Activated CD8-positive, alpha-beta T cell treated with anti-CD3 and anti-CD28 coated beads for 36 hours (primary cell): ENCODE measurements at regions not wholly inside any gene's neighbourhood (a gene's known extent, or its start where the extent isn't known, plus 50 kb on each side); places are given as distances from the start of the nearest gene placed in this dataset.

Source experiments
- ATAC-seq: fragments of 200-7000 bp; cut with Tn5 transposase; one replicate; pipeline ENCODE4 v1.10.0; 2021; ENCODE audit warnings: mild to moderate bottlenecking, moderate library complexity
- CTCF ChIA-PET: fragments of 350-600 bp; sonication (Branson Sonifier 250); formaldehyde crosslinking; loops from one replicate; lab custom pipeline; 2021; ENCODE audit warnings: antibody characterized with exemption; lab: Charles Lee
- POLR2A ChIA-PET: fragments of 350-600 bp; sonication (Branson Sonifier 250); formaldehyde crosslinking; loops from one replicate; lab custom pipeline; 2021; ENCODE audit warnings: antibody characterized with exemption; lab: Charles Lee
- DNase-seq: peaks from one replicate; pipeline ENCODE4 v3.0.0-alpha.2; 2020
- H3K27ac Mint-ChIP-seq: one replicate; pipeline ENCODE4 v1.8.0; 2021; ENCODE audit warnings: mild to moderate bottlenecking, mixed read lengths
- H3K27me3 Mint-ChIP-seq: one replicate; pipeline ENCODE4 v1.8.0; 2021; ENCODE audit warnings: mixed read lengths
- H3K36me3 Mint-ChIP-seq: one replicate; pipeline ENCODE4 v1.8.0; 2021; ENCODE audit warnings: low read depth, mixed read lengths
- H3K4me1 Mint-ChIP-seq: one replicate; pipeline ENCODE4 v1.8.0; 2021; ENCODE audit warnings: low read depth, mixed read lengths
- H3K4me3 Mint-ChIP-seq: one replicate; pipeline ENCODE4 v1.8.0; 2021; ENCODE audit warnings: mild to moderate bottlenecking, moderate library complexity, mixed read lengths
- H3K9me3 Mint-ChIP-seq: one replicate; pipeline ENCODE4 v1.8.0; 2021; ENCODE audit warnings: mixed read lengths
- CTCF ChIP-seq: fragments of 200-600 bp; IDR thresholded peaks from one replicate; pipeline ENCODE4 v1.8.0; 2022; ENCODE audit warnings: antibody characterized with exemption, mild to moderate bottlenecking
- intact Hi-C: fragments of 100-400 bp; cut with micrococcal nuclease; formaldehyde crosslinking; loops from one replicate; pipeline ENCODE4 v1.10.0; 2022

- no peak for TF ChIP-seq CTCF
- Mint-ChIP-seq H3K9me3 (no peaks in the 10 kb centered on the region), H3K36me3 (no peaks in the 10 kb centered on the region), H3K4me1 (peaks cover under 1% of the 10 kb centered on the region), H3K27me3 (peaks cover 2% of the 10 kb centered on the region), H3K27ac (no peak overlapping the region), H3K4me3 (no peak overlapping the region)
- no peak for ATAC-seq
- DNase-seq: no peak
- POLR2A ChIA-PET: no interaction called here
- CTCF ChIA-PET: no interaction called here
- intact Hi-C loops: no loop called here
Observed at GRCh38 chr1:30466026-30466425, 257.4 kb downstream of the MATN1 start.

DNA sequence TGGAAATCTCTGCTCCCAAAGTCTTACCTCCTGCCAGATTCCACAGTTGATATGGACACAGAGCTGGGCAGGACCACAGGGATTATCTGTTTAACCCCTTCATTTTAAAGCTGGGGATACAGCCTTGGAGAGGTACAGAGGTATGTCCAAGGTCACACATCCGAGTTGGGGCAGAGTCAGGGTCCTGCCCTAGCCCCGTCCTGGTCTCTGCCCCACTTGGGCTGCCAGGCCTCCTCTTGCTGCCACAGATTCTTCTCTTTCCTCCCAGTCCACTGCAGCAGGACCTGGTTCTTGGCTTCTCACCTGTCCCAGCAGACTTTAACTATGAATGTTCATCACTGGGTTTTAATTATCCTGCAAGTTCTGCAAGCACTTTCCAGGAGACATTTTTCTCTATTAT, 258.3 kb downstream of the MATN1 start:
- ATAC-seq (no peak), DNase-seq (no peak)

DNA sequence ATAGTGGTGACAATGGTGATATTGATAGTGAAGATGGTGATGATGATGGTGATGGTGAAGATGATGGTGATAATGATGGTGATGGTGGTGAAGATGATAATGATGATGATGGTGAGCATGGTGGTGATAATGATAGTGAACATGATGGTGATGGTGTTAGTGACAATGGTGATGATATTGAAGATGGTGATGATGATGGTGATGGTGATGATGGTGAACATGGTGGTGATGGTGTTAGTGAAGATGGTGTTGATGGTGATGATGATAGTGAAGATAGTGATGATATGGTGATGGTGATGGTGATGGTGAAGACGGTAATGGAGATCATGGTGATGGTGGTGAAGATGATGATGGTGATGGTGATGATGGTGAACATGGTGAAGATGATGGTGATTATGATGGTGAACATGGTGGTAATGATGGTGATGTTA, 259.2 kb downstream of the MATN1 start:
- Mint-ChIP-seq H3K36me3 (no peaks in the 10 kb centered on the region), H3K27me3 (peaks cover 2% of the 10 kb centered on the region), H3K4me3 (no peak overlapping the region), H3K9me3 (no peaks in the 10 kb centered on the region), H3K27ac (no peak overlapping the region), H3K4me1 (no peaks in the 10 kb centered on the region)
- DNase-seq (no peak), ATAC-seq (no peak)
- no peak for TF ChIP-seq CTCF
- POLR2A ChIA-PET: no interaction called here
- CTCF ChIA-PET: no interaction called here
- intact Hi-C loops: no loop called here

More for the DNA sequence above, 258.3 kb downstream of the MATN1 start:
- ChIA-PET POLR2A (no interaction called here), CTCF (no interaction called here)
- Mint-ChIP-seq H3K27me3 (peaks cover 2% of the 10 kb centered on the region), H3K9me3 (no peaks in the 10 kb centered on the region), H3K4me1 (no peaks in the 10 kb centered on the region), H3K4me3 (no peak overlapping the region), H3K27ac (no peak overlapping the region), H3K36me3 (no peaks in the 10 kb centered on the region)
- intact Hi-C loops: no loop called here
- TF ChIP-seq CTCF: no peak

GRCh38 chr1:30462826-30463425, 260.5 kb downstream of the MATN1 start:
- ATAC-seq (no peak), DNase-seq (no peak)
- intact Hi-C loops: no loop called here
- H3K9me3 Mint-ChIP-seq: no peaks in the 10 kb centered on the region
- no peak overlapping the region for H3K27ac Mint-ChIP-seq
- ChIA-PET POLR2A (interaction anchor here (0.8 kb wide), 1 partner anchor 10 kb away, joined by 3 read pairs; no protein-coding TSS in a partner anchor), CTCF (no interaction called here)
- no peak for TF ChIP-seq CTCF
- H3K27me3 Mint-ChIP-seq: peaks cover 2% of the 10 kb centered on the region
- no peaks in the 10 kb centered on the region for H3K4me1 Mint-ChIP-seq
- H3K36me3 Mint-ChIP-seq: no peaks in the 10 kb centered on the region
- no peak overlapping the region for H3K4me3 Mint-ChIP-seq

DNA sequence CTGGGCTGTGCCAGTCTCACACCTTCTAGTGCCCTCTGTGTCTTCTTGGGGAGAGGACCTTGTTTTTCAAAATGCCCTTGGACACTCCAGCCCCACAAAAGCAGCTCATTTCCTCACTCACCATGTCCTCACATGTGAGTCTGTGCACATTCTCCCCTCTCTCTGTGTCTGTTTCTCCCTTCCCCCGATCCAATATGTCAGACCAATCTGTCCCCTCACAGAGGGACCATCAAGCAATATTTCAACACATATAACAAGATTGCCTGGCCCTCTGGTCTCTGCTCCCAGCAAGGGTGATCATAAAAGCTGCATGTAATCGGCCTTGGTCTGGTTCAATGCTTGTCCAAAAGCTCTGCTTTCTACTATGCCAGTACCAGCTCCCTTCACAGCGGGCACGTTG, 261.2 kb downstream of the MATN1 start:
- Mint-ChIP-seq H3K27ac (no peak overlapping the region), H3K27me3 (peaks cover 5% of the 10 kb centered on the region), H3K4me3 (no peak overlapping the region), H3K36me3 (no peaks in the 10 kb centered on the region), H3K4me1 (no peaks in the 10 kb centered on the region), H3K9me3 (no peaks in the 10 kb centered on the region)
- DNase-seq: no peak
- intact Hi-C loops: no loop called here
- POLR2A ChIA-PET: interaction anchor here (0.8 kb wide), 1 partner anchor 11 kb away, joined by 3 read pairs; no protein-coding TSS in a partner anchor
- no peak for ATAC-seq
- CTCF ChIA-PET: no interaction called here
- TF ChIP-seq CTCF: no peak
